ENCODE measurements at regions not wholly inside any gene's neighbourhood (a gene's known extent, or its start where the extent isn't known, plus 50 kb on each side); places are given as distances from the start of the nearest gene placed in this dataset.

DNA sequence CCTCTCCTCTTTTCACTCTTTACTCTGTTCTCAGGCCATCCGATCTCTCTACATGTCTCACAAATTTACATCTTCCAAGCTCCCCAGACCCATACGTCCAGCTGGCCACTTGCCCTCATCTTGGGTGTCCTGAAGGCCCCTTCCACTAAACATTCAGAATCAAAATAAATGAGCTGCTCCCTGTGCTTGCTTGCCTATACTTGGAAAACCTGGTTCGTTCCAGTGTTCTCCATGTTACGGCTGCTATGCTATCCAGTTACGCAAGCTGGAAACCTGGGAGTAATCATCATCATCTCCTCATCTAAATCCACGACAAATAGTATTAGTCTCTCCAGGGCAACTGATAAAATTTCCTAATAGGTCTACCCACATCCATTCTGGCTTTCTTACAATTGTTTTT lies 165.0 kb upstream of the FBXL17 start (continued):
- TF ChIP-seq, protein P1, sequence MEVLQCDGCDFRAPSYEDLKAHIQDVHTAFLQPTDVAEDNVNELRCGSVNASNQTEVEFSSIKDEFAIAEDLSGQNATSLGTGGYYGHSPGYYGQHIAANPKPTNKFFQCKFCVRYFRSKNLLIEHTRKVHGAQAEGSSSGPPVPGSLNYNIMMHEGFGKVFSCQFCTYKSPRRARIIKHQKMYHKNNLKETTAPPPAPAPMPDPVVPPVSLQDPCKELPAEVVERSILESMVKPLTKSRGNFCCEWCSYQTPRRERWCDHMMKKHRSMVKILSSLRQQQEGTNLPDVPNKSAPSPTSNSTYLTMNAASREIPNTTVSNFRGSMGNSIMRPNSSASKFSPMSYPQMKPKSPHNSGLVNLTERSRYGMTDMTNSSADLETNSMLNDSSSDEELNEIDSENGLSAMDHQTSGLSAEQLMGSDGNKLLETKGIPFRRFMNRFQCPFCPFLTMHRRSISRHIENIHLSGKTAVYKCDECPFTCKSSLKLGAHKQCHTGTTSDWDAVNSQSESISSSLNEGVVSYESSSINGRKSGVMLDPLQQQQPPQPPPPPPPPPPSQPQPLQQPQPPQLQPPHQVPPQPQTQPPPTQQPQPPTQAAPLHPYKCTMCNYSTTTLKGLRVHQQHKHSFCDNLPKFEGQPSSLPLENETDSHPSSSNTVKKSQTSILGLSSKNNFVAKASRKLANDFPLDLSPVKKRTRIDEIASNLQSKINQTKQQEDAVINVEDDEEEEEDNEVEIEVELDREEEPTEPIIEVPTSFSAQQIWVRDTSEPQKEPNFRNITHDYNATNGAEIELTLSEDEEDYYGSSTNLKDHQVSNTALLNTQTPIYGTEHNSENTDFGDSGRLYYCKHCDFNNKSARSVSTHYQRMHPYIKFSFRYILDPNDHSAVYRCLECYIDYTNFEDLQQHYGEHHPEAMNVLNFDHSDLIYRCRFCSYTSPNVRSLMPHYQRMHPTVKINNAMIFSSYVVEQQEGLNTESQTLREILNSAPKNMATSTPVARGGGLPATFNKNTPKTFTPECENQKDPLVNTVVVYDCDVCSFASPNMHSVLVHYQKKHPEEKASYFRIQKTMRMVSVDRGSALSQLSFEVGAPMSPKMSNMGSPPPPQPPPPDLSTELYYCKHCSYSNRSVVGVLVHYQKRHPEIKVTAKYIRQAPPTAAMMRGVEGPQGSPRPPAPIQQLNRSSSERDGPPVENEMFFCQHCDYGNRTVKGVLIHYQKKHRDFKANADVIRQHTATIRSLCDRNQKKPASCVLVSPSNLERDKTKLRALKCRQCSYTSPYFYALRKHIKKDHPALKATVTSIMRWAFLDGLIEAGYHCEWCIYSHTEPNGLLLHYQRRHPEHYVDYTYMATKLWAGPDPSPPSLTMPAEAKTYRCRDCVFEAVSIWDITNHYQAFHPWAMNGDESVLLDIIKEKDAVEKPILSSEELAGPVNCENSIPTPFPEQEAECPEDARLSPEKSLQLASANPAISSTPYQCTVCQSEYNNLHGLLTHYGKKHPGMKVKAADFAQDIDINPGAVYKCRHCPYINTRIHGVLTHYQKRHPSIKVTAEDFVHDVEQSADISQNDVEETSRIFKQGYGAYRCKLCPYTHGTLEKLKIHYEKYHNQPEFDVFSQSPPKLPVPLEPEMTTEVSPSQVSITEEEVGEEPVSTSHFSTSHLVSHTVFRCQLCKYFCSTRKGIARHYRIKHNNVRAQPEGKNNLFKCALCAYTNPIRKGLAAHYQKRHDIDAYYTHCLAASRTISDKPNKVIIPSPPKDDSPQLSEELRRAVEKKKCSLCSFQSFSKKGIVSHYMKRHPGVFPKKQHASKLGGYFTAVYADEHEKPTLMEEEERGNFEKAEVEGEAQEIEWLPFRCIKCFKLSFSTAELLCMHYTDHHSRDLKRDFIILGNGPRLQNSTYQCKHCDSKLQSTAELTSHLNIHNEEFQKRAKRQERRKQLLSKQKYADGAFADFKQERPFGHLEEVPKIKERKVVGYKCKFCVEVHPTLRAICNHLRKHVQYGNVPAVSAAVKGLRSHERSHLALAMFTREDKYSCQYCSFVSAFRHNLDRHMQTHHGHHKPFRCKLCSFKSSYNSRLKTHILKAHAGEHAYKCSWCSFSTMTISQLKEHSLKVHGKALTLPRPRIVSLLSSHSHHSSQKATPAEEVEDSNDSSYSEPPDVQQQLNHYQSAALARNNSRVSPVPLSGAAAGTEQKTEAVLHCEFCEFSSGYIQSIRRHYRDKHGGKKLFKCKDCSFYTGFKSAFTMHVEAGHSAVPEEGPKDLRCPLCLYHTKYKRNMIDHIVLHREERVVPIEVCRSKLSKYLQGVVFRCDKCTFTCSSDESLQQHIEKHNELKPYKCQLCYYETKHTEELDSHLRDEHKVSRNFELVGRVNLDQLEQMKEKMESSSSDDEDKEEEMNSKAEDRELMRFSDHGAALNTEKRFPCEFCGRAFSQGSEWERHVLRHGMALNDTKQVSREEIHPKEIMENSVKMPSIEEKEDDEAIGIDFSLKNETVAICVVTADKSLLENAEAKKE (CRISPR knock-in tag; IDR thresholded peaks at IDR 0.05) = no peak
- TF ChIP-seq EZH2 (IDR thresholded peaks at IDR 0.05; ENCODE audit: low read depth, unreplicated experiment) (no peak), POLR2AphosphoS5 (IDR thresholded peaks at IDR 0.05; ENCODE audit: low read depth) (no peak)

DNA sequence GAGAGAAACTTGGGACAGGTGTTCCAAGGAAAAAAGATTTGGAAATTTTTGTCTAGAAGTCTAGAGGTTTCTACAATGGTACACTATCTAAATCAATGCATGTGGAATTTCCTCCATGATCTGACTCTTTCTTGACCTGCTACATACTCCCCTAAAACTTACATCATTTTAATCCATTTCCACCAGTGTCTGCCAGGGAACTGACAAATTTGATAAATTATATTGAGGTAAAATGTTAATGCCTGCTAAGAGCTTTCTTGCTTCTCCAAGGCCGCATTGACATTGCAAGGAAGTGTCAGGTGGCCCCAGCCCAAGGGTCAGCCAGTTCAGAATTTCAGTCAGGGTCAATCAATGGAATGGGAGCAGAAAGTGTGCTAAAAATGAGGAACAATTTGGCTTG lies 163.4 kb upstream of the FBXL17 start:
- Histone ChIP-seq H3K27me3 (ENCODE audit: insufficient read depth) (no peaks in the 10 kb centered on the region), H3K36me3 (ENCODE audit: insufficient read depth) (no peaks in the 10 kb centered on the region), H3K4me3 (no peak overlapping the region), H3K4me1 (ENCODE audit: insufficient read depth) (peaks cover 34% of the 10 kb centered on the region), H3K27ac (ENCODE audit: low read depth) (no peak overlapping the region), H3K9me2 (ENCODE audit: insufficient read depth) (peaks cover 13% of the 10 kb centered on the region; the same call in 1 of the 2 replicates), H4K20me1 (replicated peaks; ENCODE audit: insufficient read depth) (no peaks in the 10 kb centered on the region), H3K79me2 (replicated peaks; ENCODE audit: insufficient read depth) (no peaks in the 10 kb centered on the region), H3F3A (replicated peaks; ENCODE audit: low read depth) (no peaks in the 10 kb centered on the region), H3K4me2 (no peak overlapping the region), H2AFZ (peak overlapping the region; percentile 29; the same call in 1 of the 2 replicates)
- ATAC-seq = no peak
- DNase-seq (ENCODE audit: low spot score) = no peak
- Mint-ChIP-seq H3K4me3 (no peak overlapping the region), H3K27ac (no peak overlapping the region), H3K4me1 (peaks cover 17% of the 10 kb centered on the region), H3K9me3 (no peaks in the 10 kb centered on the region), H3K27me3 (ENCODE audit: insufficient read depth, low read depth, poor library complexity) (peaks cover 5% of the 10 kb centered on the region), H3K36me3 (ENCODE audit: low read depth) (peaks cover 3% of the 10 kb centered on the region; the same call in 1 of the 3 replicates)
- TF ChIP-seq, protein P2, sequence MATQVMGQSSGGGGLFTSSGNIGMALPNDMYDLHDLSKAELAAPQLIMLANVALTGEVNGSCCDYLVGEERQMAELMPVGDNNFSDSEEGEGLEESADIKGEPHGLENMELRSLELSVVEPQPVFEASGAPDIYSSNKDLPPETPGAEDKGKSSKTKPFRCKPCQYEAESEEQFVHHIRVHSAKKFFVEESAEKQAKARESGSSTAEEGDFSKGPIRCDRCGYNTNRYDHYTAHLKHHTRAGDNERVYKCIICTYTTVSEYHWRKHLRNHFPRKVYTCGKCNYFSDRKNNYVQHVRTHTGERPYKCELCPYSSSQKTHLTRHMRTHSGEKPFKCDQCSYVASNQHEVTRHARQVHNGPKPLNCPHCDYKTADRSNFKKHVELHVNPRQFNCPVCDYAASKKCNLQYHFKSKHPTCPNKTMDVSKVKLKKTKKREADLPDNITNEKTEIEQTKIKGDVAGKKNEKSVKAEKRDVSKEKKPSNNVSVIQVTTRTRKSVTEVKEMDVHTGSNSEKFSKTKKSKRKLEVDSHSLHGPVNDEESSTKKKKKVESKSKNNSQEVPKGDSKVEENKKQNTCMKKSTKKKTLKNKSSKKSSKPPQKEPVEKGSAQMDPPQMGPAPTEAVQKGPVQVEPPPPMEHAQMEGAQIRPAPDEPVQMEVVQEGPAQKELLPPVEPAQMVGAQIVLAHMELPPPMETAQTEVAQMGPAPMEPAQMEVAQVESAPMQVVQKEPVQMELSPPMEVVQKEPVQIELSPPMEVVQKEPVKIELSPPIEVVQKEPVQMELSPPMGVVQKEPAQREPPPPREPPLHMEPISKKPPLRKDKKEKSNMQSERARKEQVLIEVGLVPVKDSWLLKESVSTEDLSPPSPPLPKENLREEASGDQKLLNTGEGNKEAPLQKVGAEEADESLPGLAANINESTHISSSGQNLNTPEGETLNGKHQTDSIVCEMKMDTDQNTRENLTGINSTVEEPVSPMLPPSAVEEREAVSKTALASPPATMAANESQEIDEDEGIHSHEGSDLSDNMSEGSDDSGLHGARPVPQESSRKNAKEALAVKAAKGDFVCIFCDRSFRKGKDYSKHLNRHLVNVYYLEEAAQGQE (IDR thresholded peaks at IDR 0.05; ENCODE audit: unreplicated experiment) = no peak
- no peak for TF ChIP-seq ZNF331 (CRISPR knock-in tag; IDR thresholded peaks at IDR 0.05; ENCODE audit: low read depth)
- TF ChIP-seq JUNB (IDR thresholded peaks at IDR 0.05; ENCODE audit: unreplicated experiment) = no peak

All from GM23338 (cell line).